Skeletal muscle satellite cell (primary cell): ENCODE measurements at regions not wholly inside any gene's neighbourhood (a gene's known extent, or its start where the extent isn't known, plus 50 kb on each side); places are given as distances from the start of the nearest gene placed in this dataset.

Experiments
- H3K27me3 ChIP-seq: 2 replicates; pipeline ENCODE4 v1.7.0; 2013; ENCODE audit warnings: low read length; ENCODE audit not compliant: control insufficient read depth, insufficient read depth
- H3K36me3 ChIP-seq: 2 replicates; pipeline ENCODE4 v1.7.0; 2013; ENCODE audit warnings: mild to moderate bottlenecking, control low read depth, low read length; ENCODE audit not compliant: insufficient read depth
- H3K4me1 ChIP-seq: 2 replicates; pipeline ENCODE4 v1.7.0; 2013; ENCODE audit warnings: low read length; ENCODE audit not compliant: control insufficient read depth, insufficient read depth
- H3K4me2 ChIP-seq: 2 replicates; pipeline ENCODE4 v1.7.0; 2013; ENCODE audit warnings: mild to moderate bottlenecking, low read length
- H3K4me3 ChIP-seq: 2 replicates; pipeline ENCODE4 v1.7.0; 2013; ENCODE audit warnings: low read length
- H3K9ac ChIP-seq: 2 replicates; pipeline ENCODE4 v1.7.0; 2013; ENCODE audit warnings: mild to moderate bottlenecking, low read depth, low read length, moderate library complexity
- H3K9me3 ChIP-seq: replicated peaks from 2 replicates; pipeline ENCODE4 v1.7.0; 2013; ENCODE audit warnings: mild to moderate bottlenecking, control low read depth, low read length

GRCh38 chr18:60007661-60008060, 107.9 kb downstream of the PMAIP1 start:
- no peaks in the 10 kb centered on the region for H3K36me3 ChIP-seq
- no peak overlapping the region for H3K4me2 ChIP-seq
- no peak overlapping the region for H3K4me3 ChIP-seq
- no peak overlapping the region for H3K9ac ChIP-seq
- H3K9me3 ChIP-seq: no peaks in the 10 kb centered on the region
- H3K4me1 ChIP-seq: no peaks in the 10 kb centered on the region
- H3K27me3 ChIP-seq: peaks cover 42% of the 10 kb centered on the region

GRCh38 chr18:60003610-60004185, 103.9 kb downstream of the PMAIP1 start:
- H3K4me3 ChIP-seq: no peak overlapping the region
- H3K27me3 ChIP-seq: peaks cover 48% of the 10 kb centered on the region
- H3K9me3 ChIP-seq: no peaks in the 10 kb centered on the region
- no peaks in the 10 kb centered on the region for H3K4me1 ChIP-seq
- H3K9ac ChIP-seq: no peak overlapping the region
- no peaks in the 10 kb centered on the region for H3K36me3 ChIP-seq
- H3K4me2 ChIP-seq: no peak overlapping the region

GRCh38 chr18:59996370-59996966, 96.7 kb downstream of the PMAIP1 start:
- Histone ChIP-seq H3K4me2 (no peak overlapping the region), H3K9ac (no peak overlapping the region), H3K27me3 (peaks cover 46% of the 10 kb centered on the region), H3K9me3 (no peaks in the 10 kb centered on the region), H3K4me1 (no peaks in the 10 kb centered on the region), H3K36me3 (no peaks in the 10 kb centered on the region), H3K4me3 (no peak overlapping the region)

GRCh38 chr18:59994357-59994756, 94.6 kb downstream of the PMAIP1 start:
- no peak overlapping the region for H3K4me2 ChIP-seq
- peaks cover 59% of the 10 kb centered on the region for H3K27me3 ChIP-seq
- no peak overlapping the region for H3K9ac ChIP-seq
- no peak overlapping the region for H3K4me3 ChIP-seq
- H3K4me1 ChIP-seq: no peaks in the 10 kb centered on the region
- no peaks in the 10 kb centered on the region for H3K36me3 ChIP-seq
- H3K9me3 ChIP-seq: no peaks in the 10 kb centered on the region

- Histone ChIP-seq H3K4me1 (no peaks in the 10 kb centered on the region), H3K4me3 (no peak overlapping the region), H3K9me3 (no peaks in the 10 kb centered on the region), H3K4me2 (no peak overlapping the region), H3K27me3 (peaks cover 64% of the 10 kb centered on the region), H3K9ac (no peak overlapping the region), H3K36me3 (no peaks in the 10 kb centered on the region)
These were observed 93.8 kb downstream of the PMAIP1 start for GRCh38 chr18:59993560-59993959.

GRCh38 chr18:59990121-59990823, 90.5 kb downstream of the PMAIP1 start:
- H3K9ac ChIP-seq: no peak overlapping the region
- H3K4me3 ChIP-seq: no peak overlapping the region
- no peaks in the 10 kb centered on the region for H3K9me3 ChIP-seq
- H3K4me2 ChIP-seq: no peak overlapping the region
- no peaks in the 10 kb centered on the region for H3K36me3 ChIP-seq
- peaks cover 46% of the 10 kb centered on the region for H3K27me3 ChIP-seq
- no peaks in the 10 kb centered on the region for H3K4me1 ChIP-seq

- H3K9ac ChIP-seq: no peak overlapping the region
- no peaks in the 10 kb centered on the region for H3K4me1 ChIP-seq
- peaks cover 31% of the 10 kb centered on the region for H3K27me3 ChIP-seq
- no peak overlapping the region for H3K4me3 ChIP-seq
- no peaks in the 10 kb centered on the region for H3K9me3 ChIP-seq
- no peaks in the 10 kb centered on the region for H3K36me3 ChIP-seq
- no peak overlapping the region for H3K4me2 ChIP-seq
These were observed 88.4 kb downstream of the PMAIP1 start for GRCh38 chr18:59988098-59988706.

GRCh38 chr18:59987102-59987501, 87.3 kb downstream of the PMAIP1 start:
- Histone ChIP-seq H3K9ac (no peak overlapping the region), H3K4me1 (no peaks in the 10 kb centered on the region), H3K4me3 (no peak overlapping the region), H3K36me3 (no peaks in the 10 kb centered on the region), H3K27me3 (peaks cover 26% of the 10 kb centered on the region), H3K9me3 (no peaks in the 10 kb centered on the region), H3K4me2 (no peak overlapping the region)

GRCh38 chr18:59986139-59986538, 86.3 kb downstream of the PMAIP1 start:
- H3K27me3 ChIP-seq: peaks cover 22% of the 10 kb centered on the region
- no peak overlapping the region for H3K4me2 ChIP-seq
- no peaks in the 10 kb centered on the region for H3K9me3 ChIP-seq
- no peaks in the 10 kb centered on the region for H3K4me1 ChIP-seq
- H3K4me3 ChIP-seq: no peak overlapping the region
- H3K9ac ChIP-seq: no peak overlapping the region
- no peaks in the 10 kb centered on the region for H3K36me3 ChIP-seq

GRCh38 chr18:59985289-59985688, 85.5 kb downstream of the PMAIP1 start:
- H3K4me2 ChIP-seq: no peak overlapping the region
- H3K4me3 ChIP-seq: no peak overlapping the region
- no peaks in the 10 kb centered on the region for H3K4me1 ChIP-seq
- no peak overlapping the region for H3K9ac ChIP-seq
- H3K9me3 ChIP-seq: no peaks in the 10 kb centered on the region
- H3K27me3 ChIP-seq: peaks cover 13% of the 10 kb centered on the region
- H3K36me3 ChIP-seq: no peaks in the 10 kb centered on the region

- H3K9me3 ChIP-seq: no peaks in the 10 kb centered on the region
- H3K9ac ChIP-seq: no peak overlapping the region
- no peaks in the 10 kb centered on the region for H3K4me1 ChIP-seq
- H3K36me3 ChIP-seq: no peaks in the 10 kb centered on the region
- H3K4me3 ChIP-seq: no peak overlapping the region
- no peak overlapping the region for H3K4me2 ChIP-seq
- H3K27me3 ChIP-seq: no peaks in the 10 kb centered on the region
These were observed 83.7 kb downstream of the PMAIP1 start for GRCh38 chr18:59983506-59983905.
